GM21390 (cell line): ENCODE measurements at regions not wholly inside any gene's neighbourhood (a gene's known extent, or its start where the extent isn't known, plus 50 kb on each side); places are given as distances from the start of the nearest gene placed in this dataset.

ENCODE experiments used
- ATAC-seq: cut with Tn5 transposase; IDR thresholded peaks from one replicate; pipeline ENCODE4 v1.9.1; 2021; ENCODE audit not compliant: unreplicated experiment

- ATAC-seq = no peak
These were observed 105.8 kb upstream of the MYCN start for GRCh38 chr2:15834381-15835031.

GRCh38 chr2:15835991-15836688, 104.2 kb upstream of the MYCN start:
- ATAC-seq = no peak

- no peak for ATAC-seq
These were observed 103.4 kb upstream of the MYCN start for GRCh38 chr2:15836689-15837610.

- no peak for ATAC-seq
These were observed 101.8 kb upstream of the MYCN start for GRCh38 chr2:15838481-15839090.

- ATAC-seq = no peak
These were observed 100.8 kb upstream of the MYCN start for GRCh38 chr2:15839426-15840124.

GRCh38 chr2:15840148-15840547, 100.2 kb upstream of the MYCN start:
- no peak for ATAC-seq

GRCh38 chr2:15840969-15841368, 99.4 kb upstream of the MYCN start:
- no peak for ATAC-seq

GRCh38 chr2:15841776-15842560, 98.4 kb upstream of the MYCN start:
- ATAC-seq = no peak

GRCh38 chr2:15842758-15843666, 97.3 kb upstream of the MYCN start:
- no peak for ATAC-seq

GRCh38 chr2:15844211-15844801, 96.0 kb upstream of the MYCN start:
- ATAC-seq = no peak

GRCh38 chr2:15845294-15845693, 95.1 kb upstream of the MYCN start:
- ATAC-seq = no peak

- ATAC-seq = no peak
These were observed 94.5 kb upstream of the MYCN start for GRCh38 chr2:15845737-15846405.

- ATAC-seq = no peak
These were observed 93.7 kb upstream of the MYCN start for GRCh38 chr2:15846626-15847025.

GRCh38 chr2:15850534-15850933, 89.8 kb upstream of the MYCN start:
- ATAC-seq = no peak

- no peak for ATAC-seq
These were observed 89.2 kb upstream of the MYCN start for GRCh38 chr2:15851076-15851693.

GRCh38 chr2:15852811-15853210, 87.5 kb upstream of the MYCN start:
- no peak for ATAC-seq

GRCh38 chr2:15853903-15854302, 86.4 kb upstream of the MYCN start:
- ATAC-seq = no peak
